ENCODE measurements at regions not wholly inside any gene's neighbourhood (a gene's known extent, or its start where the extent isn't known, plus 50 kb on each side); places are given as distances from the start of the nearest gene placed in this dataset.

DNA sequence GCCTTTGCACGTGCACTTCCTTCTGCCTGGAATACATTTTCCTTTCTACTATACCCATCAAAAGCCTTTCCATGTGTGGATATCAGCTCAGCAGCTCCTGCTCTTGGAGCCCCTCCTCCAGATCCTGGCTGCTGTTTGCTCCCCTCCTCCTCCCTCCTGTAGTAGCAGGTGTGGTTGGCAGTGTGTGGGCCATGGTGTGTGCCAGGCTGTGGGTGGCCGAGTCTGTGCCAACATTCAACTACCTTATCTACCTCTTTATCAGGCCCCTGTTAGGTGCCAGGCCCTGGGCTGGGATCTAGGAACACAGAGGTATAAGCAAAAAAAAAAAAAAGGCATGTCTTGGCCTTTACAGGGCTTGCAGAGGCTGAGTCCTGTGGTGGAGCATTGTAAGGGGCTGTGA is 180.6 kb upstream of the JUN start:
- no peaks in the 10 kb centered on the region for H4K20me1 ChIP-seq (ENCODE audit: control insufficient read depth, extremely low read depth, insufficient read depth, low read length)

GRCh38 chr1:58964880-58965279 is 181.0 kb upstream of the JUN start:
- dilution Hi-C loops (cut with MboI; ENCODE audit: extremely low pct_ligation_motif_present, low sequenced_read_pairs): no loop called here
- no peaks in the 10 kb centered on the region for H3K4me1 ChIP-seq (ENCODE audit: control insufficient read depth, extremely low read depth, insufficient read depth, low read length)
- H3K9me1 ChIP-seq (ENCODE audit: control insufficient read depth, extremely low read depth, insufficient read depth, low read length): no peaks in the 10 kb centered on the region
- no peaks in the 10 kb centered on the region for H3K9me3 ChIP-seq (ENCODE audit: control insufficient read depth, low read depth, low read length)
- DNase-seq (ENCODE audit: low read depth, low spot score): no peak
- no peak overlapping the region for H3K27ac ChIP-seq (ENCODE audit: control insufficient read depth, insufficient read depth, low read length)
- no peak for FAIRE-seq
- H3K36me3 ChIP-seq (ENCODE audit: control insufficient read depth in 2 of 2, extremely low read depth in 1 of 2, insufficient read depth in 2 of 2, low read length in 2 of 2): no peaks in the 10 kb centered on the region
- H3K79me2 ChIP-seq (ENCODE audit: control insufficient read depth, insufficient read depth, low read length): no peaks in the 10 kb centered on the region
- H3K4me3 ChIP-seq (ENCODE audit: control insufficient read depth in 2 of 3, extremely low read depth in 1 of 3, insufficient read depth in 2 of 3, low read depth in 1 of 3, low read length in 3 of 3): no peak overlapping the region
- no peak overlapping the region for H2AFZ ChIP-seq (ENCODE audit: control insufficient read depth, low read length)
- no peak overlapping the region for H3K9ac ChIP-seq (ENCODE audit: control insufficient read depth, extremely low read depth, insufficient read depth, low read length)
- H4K20me1 ChIP-seq (ENCODE audit: control insufficient read depth, extremely low read depth, insufficient read depth, low read length): no peaks in the 10 kb centered on the region
- no peak for TF ChIP-seq EZH2 (IDR thresholded peaks at IDR 0.05; ENCODE audit: low read length)
- TF ChIP-seq, protein P1, sequence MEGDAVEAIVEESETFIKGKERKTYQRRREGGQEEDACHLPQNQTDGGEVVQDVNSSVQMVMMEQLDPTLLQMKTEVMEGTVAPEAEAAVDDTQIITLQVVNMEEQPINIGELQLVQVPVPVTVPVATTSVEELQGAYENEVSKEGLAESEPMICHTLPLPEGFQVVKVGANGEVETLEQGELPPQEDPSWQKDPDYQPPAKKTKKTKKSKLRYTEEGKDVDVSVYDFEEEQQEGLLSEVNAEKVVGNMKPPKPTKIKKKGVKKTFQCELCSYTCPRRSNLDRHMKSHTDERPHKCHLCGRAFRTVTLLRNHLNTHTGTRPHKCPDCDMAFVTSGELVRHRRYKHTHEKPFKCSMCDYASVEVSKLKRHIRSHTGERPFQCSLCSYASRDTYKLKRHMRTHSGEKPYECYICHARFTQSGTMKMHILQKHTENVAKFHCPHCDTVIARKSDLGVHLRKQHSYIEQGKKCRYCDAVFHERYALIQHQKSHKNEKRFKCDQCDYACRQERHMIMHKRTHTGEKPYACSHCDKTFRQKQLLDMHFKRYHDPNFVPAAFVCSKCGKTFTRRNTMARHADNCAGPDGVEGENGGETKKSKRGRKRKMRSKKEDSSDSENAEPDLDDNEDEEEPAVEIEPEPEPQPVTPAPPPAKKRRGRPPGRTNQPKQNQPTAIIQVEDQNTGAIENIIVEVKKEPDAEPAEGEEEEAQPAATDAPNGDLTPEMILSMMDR (optimal IDR thresholded peaks at IDR 0.05 in 1 of 3, IDR thresholded peaks at IDR 0.05 in 1 of 3, conservative IDR thresholded peaks at IDR 0.05 in 1 of 3; ENCODE audit: extremely low read depth in 1 of 3, insufficient read depth in 2 of 3, low read length in 3 of 3): no peak
- H3K27me3 ChIP-seq (ENCODE audit: control insufficient read depth, extremely low read depth, insufficient read depth, low read length): no peaks in the 10 kb centered on the region
- no peak overlapping the region for H3K4me2 ChIP-seq (ENCODE audit: control insufficient read depth, extremely low read depth, insufficient read depth, low read depth, low read length)

More for the DNA sequence above, 180.6 kb upstream of the JUN start:
- no peak for TF ChIP-seq EZH2 (IDR thresholded peaks at IDR 0.05; ENCODE audit: low read length)
- TF ChIP-seq, protein P1 (optimal IDR thresholded peaks at IDR 0.05 in 1 of 3, IDR thresholded peaks at IDR 0.05 in 1 of 3, conservative IDR thresholded peaks at IDR 0.05 in 1 of 3; ENCODE audit: extremely low read depth in 1 of 3, insufficient read depth in 2 of 3, low read length in 3 of 3): no peak
- no peak for FAIRE-seq
- no peak overlapping the region for H3K4me3 ChIP-seq (ENCODE audit: control insufficient read depth in 2 of 3, extremely low read depth in 1 of 3, insufficient read depth in 2 of 3, low read depth in 1 of 3, low read length in 3 of 3)
- H3K27ac ChIP-seq (ENCODE audit: control insufficient read depth, insufficient read depth, low read length): no peak overlapping the region
- H3K9ac ChIP-seq (ENCODE audit: control insufficient read depth, extremely low read depth, insufficient read depth, low read length): no peak overlapping the region
- H3K9me1 ChIP-seq (ENCODE audit: control insufficient read depth, extremely low read depth, insufficient read depth, low read length): no peaks in the 10 kb centered on the region
- H3K9me3 ChIP-seq (ENCODE audit: control insufficient read depth, low read depth, low read length): no peaks in the 10 kb centered on the region
- no peak overlapping the region for H3K4me2 ChIP-seq (ENCODE audit: control insufficient read depth, extremely low read depth, insufficient read depth, low read depth, low read length)
- dilution Hi-C loops (cut with MboI; ENCODE audit: extremely low pct_ligation_motif_present, low sequenced_read_pairs): no loop called here
- H3K4me1 ChIP-seq (ENCODE audit: control insufficient read depth, extremely low read depth, insufficient read depth, low read length): no peaks in the 10 kb centered on the region
- no peaks in the 10 kb centered on the region for H3K36me3 ChIP-seq (ENCODE audit: control insufficient read depth in 2 of 2, extremely low read depth in 1 of 2, insufficient read depth in 2 of 2, low read length in 2 of 2)
- no peak overlapping the region for H2AFZ ChIP-seq (ENCODE audit: control insufficient read depth, low read length)
- no peaks in the 10 kb centered on the region for H3K27me3 ChIP-seq (ENCODE audit: control insufficient read depth, extremely low read depth, insufficient read depth, low read length)
- H3K79me2 ChIP-seq (ENCODE audit: control insufficient read depth, insufficient read depth, low read length): no peaks in the 10 kb centered on the region
- DNase-seq (ENCODE audit: low read depth, low spot score): no peak
